Kasumi-1 (cell line): ENCODE measurements at regions not wholly inside any gene's neighbourhood (a gene's known extent, or its start where the extent isn't known, plus 50 kb on each side); places are given as distances from the start of the nearest gene placed in this dataset.
A peak's percentile ranks its signal among the peaks of the same experiment; 100 is the strongest.
"Not testable (repeated sequence)": the region's sequence is repeated elsewhere in the genome, so short reads cannot be mapped to it uniquely, and the experiment has no call there.

Experiments used
- DNase-seq, 2 experiments: peaks; one replicate each; lab custom pipeline; 2025; lab: John Stamatoyannopoulos, UW

DNA sequence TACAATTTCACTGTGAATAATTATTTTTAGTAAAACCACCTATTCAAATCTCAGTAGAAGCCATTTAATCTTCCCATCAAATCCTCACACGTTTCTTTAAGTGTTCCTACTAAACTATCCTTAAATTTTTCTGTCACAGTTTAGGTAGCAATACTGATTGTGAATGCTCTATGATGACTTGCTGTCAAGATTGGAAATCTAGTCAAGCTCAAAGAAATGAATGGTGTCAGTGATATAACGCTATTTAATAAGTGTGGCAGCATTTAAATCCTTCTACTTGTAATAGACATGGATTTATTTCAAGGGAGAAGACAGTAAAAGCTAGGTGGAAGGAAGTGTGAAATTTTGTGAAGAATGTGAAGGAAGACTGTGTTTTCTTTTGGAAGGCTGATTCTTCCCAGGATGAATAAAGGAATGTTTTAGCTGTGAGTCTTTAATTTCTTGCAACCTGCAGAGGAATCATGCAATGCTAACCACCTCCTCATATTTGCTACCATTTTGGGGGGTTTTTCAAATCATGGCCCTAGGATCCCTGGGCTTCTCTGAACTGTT, 936.7 kb upstream of the NEGR1 start:
- DNase-seq = no peak

DNA sequence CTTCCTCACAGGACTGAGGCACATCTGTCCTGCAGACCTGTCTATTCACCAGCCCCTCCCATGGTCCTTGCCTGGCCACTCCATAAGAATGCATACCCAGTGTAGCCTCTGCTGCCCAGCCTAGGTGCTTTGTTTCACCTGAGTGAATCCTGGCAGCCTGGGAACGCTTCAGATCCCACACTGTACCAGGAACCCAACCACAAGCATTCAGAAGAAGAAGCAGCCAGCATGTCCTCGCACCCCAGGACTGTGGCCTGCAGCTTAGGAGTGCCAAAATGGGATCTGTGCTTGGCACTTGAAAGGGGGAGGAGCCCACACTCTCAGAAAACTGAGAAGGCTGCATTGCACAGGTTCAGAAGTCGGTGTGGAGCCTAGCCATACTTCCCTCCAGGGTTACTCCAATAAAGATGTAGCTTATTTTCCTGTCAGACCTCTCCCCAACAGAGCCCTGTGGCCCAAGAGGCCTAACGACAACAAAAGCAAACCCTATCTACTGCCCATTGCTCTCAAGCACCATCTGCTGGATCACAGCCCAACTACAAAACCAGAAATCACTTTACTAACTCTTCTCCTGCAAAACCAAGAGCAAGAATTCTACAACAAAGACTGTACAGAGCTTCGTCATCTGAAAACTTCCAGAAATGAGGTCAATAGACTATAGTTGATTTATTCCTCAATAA, 923.1 kb upstream of the NEGR1 start:
- peak in 1 of 2 experiments; percentile 33 for DNase-seq

GRCh38 chr1:73197972-73198371, 915.6 kb upstream of the NEGR1 start:
- DNase-seq = no peak

GRCh38 chr1:73194965-73195364, 912.6 kb upstream of the NEGR1 start:
- peak in 1 of 2 experiments; percentile 4 for DNase-seq

GRCh38 chr1:73183581-73183980, 901.2 kb upstream of the NEGR1 start:
- DNase-seq = not testable (repeated sequence)

- no peak for DNase-seq
These were observed 898.8 kb upstream of the NEGR1 start for GRCh38 chr1:73181190-73181540.

GRCh38 chr1:73180397-73181189, 898.3 kb upstream of the NEGR1 start:
- DNase-seq = no peak

DNA sequence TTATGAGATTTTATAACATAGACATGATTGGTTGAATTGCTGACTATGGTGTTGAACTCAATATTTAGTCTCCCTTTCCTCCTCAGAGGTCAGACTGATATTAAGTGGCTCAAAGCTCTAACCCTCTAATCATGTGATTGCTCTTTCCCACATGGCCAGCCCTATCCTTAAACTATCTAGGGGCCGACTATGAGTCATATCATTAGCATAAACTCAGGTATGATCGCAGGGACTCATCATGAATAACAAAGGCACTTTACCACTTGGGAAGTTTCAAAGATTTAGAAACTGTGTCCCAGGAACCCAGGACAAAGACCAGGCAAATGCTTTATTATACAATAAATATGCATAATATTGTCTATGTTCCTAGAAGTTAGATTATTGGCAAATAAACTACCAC, 894.6 kb upstream of the NEGR1 start:
- no peak for DNase-seq

DNA sequence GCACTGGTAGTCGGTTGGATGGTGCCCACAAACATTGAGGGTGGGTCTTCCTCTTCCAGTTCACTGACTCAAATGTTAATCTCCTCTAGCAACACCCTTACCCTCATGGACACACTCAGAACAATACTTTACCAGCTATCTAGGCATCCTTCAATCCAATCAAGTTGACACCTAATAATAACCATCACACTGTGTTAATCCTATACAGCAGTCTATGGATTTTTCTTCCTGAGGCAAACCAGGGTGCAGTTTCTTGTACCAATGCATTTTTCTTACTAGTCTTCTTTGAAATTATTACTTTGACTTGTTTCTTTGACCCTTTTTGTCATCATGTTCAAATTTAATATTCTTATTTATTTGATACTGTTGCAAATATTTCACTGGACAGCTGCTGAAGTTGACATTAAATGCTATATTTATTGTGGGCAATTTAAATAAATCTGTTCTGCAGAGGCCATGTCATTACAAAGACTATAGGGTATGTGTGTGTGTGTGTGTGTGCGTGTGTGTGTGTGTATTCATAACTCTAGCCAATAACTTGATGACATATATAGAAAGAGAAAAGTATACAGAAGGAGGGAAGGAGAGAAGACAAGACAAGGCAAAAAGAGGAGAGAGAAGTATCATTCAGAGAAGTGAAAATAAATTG, 884.8 kb upstream of the NEGR1 start:
- no peak for DNase-seq

GRCh38 chr1:73162564-73162963, 880.2 kb upstream of the NEGR1 start:
- no peak for DNase-seq

DNA sequence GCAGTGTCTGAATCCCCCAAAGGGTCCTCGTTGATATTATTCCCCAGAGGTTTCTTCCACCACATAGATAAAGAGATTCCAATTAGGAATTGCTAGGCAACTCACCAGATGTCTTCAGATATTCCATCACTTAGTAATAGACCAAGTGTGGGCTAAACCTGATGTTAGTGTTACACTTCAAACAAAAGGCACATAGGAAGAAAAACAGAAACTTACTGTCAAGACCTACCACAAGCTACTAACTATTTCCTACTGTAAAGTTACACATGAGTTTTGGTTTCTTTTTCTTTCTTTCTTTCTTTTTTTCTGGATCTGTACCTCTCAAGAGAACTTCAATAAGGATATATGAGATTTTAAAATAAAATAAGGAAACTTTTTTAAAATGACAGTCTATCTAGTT, 879.1 kb upstream of the NEGR1 start:
- DNase-seq = no peak

DNA sequence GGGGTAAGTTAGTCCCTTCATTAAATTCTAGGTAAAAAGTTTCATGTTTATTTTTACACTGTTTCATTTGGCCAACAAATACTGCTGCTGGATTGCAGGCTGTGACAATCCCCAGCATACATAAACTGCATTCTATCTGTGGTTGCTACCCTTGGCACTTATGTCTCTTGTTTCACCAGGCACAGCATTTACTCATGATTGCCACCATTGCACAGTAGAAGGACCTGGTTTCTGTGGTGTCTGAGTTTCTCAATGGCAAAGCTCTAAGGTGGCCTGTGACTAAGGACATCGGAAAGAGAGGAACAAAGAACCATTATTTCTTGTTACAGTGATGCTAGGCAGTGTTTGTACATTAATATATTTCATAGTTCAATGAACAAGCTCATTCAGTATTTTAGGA, 878.4 kb upstream of the NEGR1 start:
- no peak for DNase-seq

- DNase-seq = peak; percentile 40 to 75
These were observed 862.0 kb upstream of the NEGR1 start for GRCh38 chr1:73144311-73144710.

GRCh38 chr1:73136975-73137374, 854.6 kb upstream of the NEGR1 start:
- DNase-seq = no peak

DNA sequence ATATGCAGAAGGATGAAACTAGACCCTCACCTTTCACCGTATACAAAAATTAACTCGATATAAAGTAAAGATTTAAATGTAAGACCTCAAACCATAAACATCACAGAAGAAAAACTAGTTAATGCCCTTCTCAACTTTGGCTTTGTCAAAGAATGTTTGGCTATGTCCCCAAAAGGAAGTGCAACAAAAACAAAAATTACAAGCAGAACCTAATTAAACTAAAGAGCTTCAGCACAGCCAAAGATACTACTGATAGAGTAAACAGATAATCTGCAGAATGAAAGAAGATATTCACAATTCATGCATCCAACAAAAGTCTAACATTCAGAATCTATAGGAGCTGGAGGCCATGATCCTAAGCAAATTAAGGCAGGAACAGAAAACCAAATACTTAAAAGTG, 824.6 kb upstream of the NEGR1 start:
- no peak for DNase-seq

DNA sequence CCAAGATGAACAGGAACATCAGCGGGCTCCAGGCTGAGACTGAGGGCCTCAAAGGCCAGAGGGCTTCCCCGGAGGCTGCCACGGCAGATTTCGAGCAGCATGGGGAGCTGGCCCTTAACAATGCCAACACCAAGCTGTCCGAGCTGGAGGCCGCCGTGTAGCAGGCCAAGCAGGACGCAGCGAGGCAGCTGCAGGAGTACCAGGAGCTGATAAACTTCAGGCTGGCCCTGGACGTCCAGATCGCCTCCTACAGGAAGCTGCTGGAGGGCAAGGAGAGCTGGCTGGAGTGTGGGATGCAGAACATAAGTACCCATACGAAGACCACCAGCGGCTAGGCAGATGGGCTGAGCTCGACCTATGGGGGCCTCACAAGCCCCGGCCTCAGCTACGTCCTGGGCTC, 823.4 kb upstream of the NEGR1 start:
- DNase-seq = no peak

- DNase-seq = no peak
These were observed 822.4 kb upstream of the NEGR1 start for GRCh38 chr1:73104749-73105148.

GRCh38 chr1:73100216-73100615, 817.9 kb upstream of the NEGR1 start:
- peak; percentile 36 to 60 for DNase-seq

GRCh38 chr1:73097917-73098316, 815.6 kb upstream of the NEGR1 start:
- no peak for DNase-seq

- DNase-seq = no peak
These were observed 814.5 kb upstream of the NEGR1 start for GRCh38 chr1:73096841-73097240.

DNA sequence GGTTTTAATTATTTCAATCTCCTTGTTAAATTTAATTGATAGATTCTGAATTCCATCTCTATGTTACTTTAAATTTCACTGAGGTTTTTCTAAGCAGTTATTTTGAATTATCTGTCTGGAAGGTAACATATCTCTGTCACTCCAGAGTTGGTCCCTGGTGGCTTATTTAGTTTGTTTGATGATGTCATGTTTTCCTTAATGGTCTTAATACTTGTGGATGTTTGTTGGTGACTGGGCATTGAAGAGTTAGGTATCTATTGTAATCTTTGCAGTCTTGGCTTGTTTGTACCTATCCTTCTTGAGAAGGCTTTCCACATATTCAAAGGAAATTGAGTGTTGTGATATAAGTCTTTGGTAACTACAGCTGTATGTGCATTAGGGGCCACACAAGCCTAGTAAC, 810.0 kb upstream of the NEGR1 start:
- DNase-seq = no peak

- no peak for DNase-seq
These were observed 784.5 kb upstream of the NEGR1 start for GRCh38 chr1:73066866-73067265.
